ENCODE measurements at regions not wholly inside any gene's neighbourhood (a gene's known extent, or its start where the extent isn't known, plus 50 kb on each side); places are given as distances from the start of the nearest gene placed in this dataset.

GRCh38 chr19:31418055-31418454 lies 68.8 kb upstream of the TSHZ3 start:
- TF ChIP-seq ELK1 (IDR thresholded peaks at IDR 0.05; ENCODE audit: borderline replicate concordance, low read depth, low read length) (no peak), CEBPB (IDR thresholded peaks at IDR 0.05; ENCODE audit: low read depth, low read length) (no peak), FOS (IDR thresholded peaks at IDR 0.05; ENCODE audit: low read depth, low read length) (no peak), POLR2A (IDR thresholded peaks at IDR 0.05; ENCODE audit: low read depth, low read length) (no peak)
- no peak overlapping the region for H3K9ac ChIP-seq (ENCODE audit: low read depth, low read length)
- H3K79me1 ChIP-seq (ENCODE audit: low read depth in 1 of 2, low read length in 2 of 2): no peaks in the 10 kb centered on the region
- POLR2A ChIA-PET (ENCODE audit: unreplicated experiment): no interaction called here
- H3K18ac ChIP-seq (ENCODE audit: low read depth, low read length): no peak overlapping the region
- H2AK9ac ChIP-seq (replicated peaks; ENCODE audit: low read depth, low read length, poor library complexity): no peak overlapping the region
- no peak overlapping the region for H3K4me2 ChIP-seq (ENCODE audit: low read depth, low read length)
- intact Hi-C loops (cut with micrococcal nuclease) (no loop called here), in situ Hi-C loops (cut with MboI; ENCODE audit: low sequenced_read_pairs) (no loop called here), dilution Hi-C loops (cut with HindIII; ENCODE audit: low sequenced_read_pairs, unreplicated experiment) (no loop called here)
- DNase-seq: no peak
- H2BK15ac ChIP-seq (ENCODE audit: low read depth, low read length): no peak overlapping the region
- no peak overlapping the region for H4K8ac ChIP-seq (ENCODE audit: low read depth in 2 of 2, low read length in 2 of 2)
- no peaks in the 10 kb centered on the region for H4K20me1 ChIP-seq (ENCODE audit: insufficient read depth, low read length)
- H2AK5ac ChIP-seq (ENCODE audit: low read depth, low read length): no peak overlapping the region
- H2BK120ac ChIP-seq (ENCODE audit: low read depth, low read length): no peak overlapping the region
- no peak overlapping the region for H3K14ac ChIP-seq (replicated peaks; ENCODE audit: low read depth, low read length)
- 67% methylated on average over 3 of the region's 6 CpGs; no CpG with 5 or more reads in 1 of the 2 experiments for WGBS, 2 experiments (ENCODE audit: extremely low coverage in 2 of 2, insufficient read length in 1 of 2)
- no peak overlapping the region for H3K27ac ChIP-seq (ENCODE audit: insufficient read depth, low read length)
- ATAC-seq (ENCODE audit: low read depth): no peak
- CTCF ChIA-PET: no interaction called here
- no peak overlapping the region for H4K91ac ChIP-seq (ENCODE audit: insufficient read depth, low read depth, low read length)
- peaks cover 23% of the 10 kb centered on the region for H3K27me3 ChIP-seq (ENCODE audit: control insufficient read depth, insufficient read depth, low read length)
- no peaks in the 10 kb centered on the region for H3K9me1 ChIP-seq (ENCODE audit: insufficient read depth, low read length)
- no peak overlapping the region for H3K4me3 ChIP-seq (ENCODE audit: insufficient read depth, low read depth, low read length)
- no peak overlapping the region for H3K23ac ChIP-seq (ENCODE audit: low read depth, low read length)
- no peak overlapping the region for H2BK5ac ChIP-seq (ENCODE audit: low read depth, low read length, poor library complexity, severe bottlenecking)
- H3K4ac ChIP-seq (ENCODE audit: low read depth, low read length): no peak overlapping the region
- no TSS peak for BruUV-seq (replicated peaks)
- no peak overlapping the region for H2AFZ ChIP-seq (replicated peaks; ENCODE audit: low read length, poor library complexity)
- H3K4me1 ChIP-seq (ENCODE audit: control insufficient read depth, insufficient read depth, low read length): no peaks in the 10 kb centered on the region
- H3K9me3 ChIP-seq (ENCODE audit: control insufficient read depth, insufficient read depth, low read length): no peaks in the 10 kb centered on the region
- H2BK20ac ChIP-seq (ENCODE audit: low read depth, low read length): no peak overlapping the region
- no peak overlapping the region for H4K5ac ChIP-seq (ENCODE audit: low read depth, low read length)
- no peak overlapping the region for H3K56ac ChIP-seq (ENCODE audit: extremely low read depth, insufficient read depth, low read length)
- no peaks in the 10 kb centered on the region for H3K36me3 ChIP-seq (ENCODE audit: control insufficient read depth, insufficient read depth, low read length)

Data from IMR-90 (cell line).